ENCODE measurements at regions not wholly inside any gene's neighbourhood (a gene's known extent, or its start where the extent isn't known, plus 50 kb on each side); places are given as distances from the start of the nearest gene placed in this dataset.
"Not testable (repeated sequence)": the region's sequence is repeated elsewhere in the genome, so short reads cannot be mapped to it uniquely, and the experiment has no call there.

GRCh38 chr19:14293816-14294170, 87.5 kb upstream of the ADGRE5 start:
- DNase-seq (ENCODE audit: extremely low read depth in 1 of 4, low spot score in 3 of 4); BruUV-seq (replicated peaks); ATAC-seq; intact Hi-C loops (cut with micrococcal nuclease); H3K27me3 ChIP-seq (ENCODE audit: control insufficient read depth in 2 of 2, insufficient read depth in 2 of 2, low read length in 2 of 2); H3K4me3 ChIP-seq; H3K4me2 ChIP-seq (ENCODE audit: insufficient read depth, low read length); H3K36me3 ChIP-seq (ENCODE audit: control insufficient read depth, insufficient read depth, low read length); FAIRE-seq; H3K9me1 ChIP-seq (ENCODE audit: control insufficient read depth, insufficient read depth, low read length); H4K20me1 ChIP-seq (replicated peaks; ENCODE audit: control insufficient read depth, insufficient read depth, low read length); H3K4me1 ChIP-seq (replicated peaks in 1 of 2; ENCODE audit: control insufficient read depth in 2 of 2, insufficient read depth in 2 of 2, low read length in 2 of 2); H3K79me2 ChIP-seq (ENCODE audit: control insufficient read depth, insufficient read depth, low read length); CTCF ChIA-PET (ENCODE audit: low intra/inter-chr PET ratio); in situ Hi-C loops (cut with MboI); H3K9me3 ChIP-seq (replicated peaks; ENCODE audit: control insufficient read depth, insufficient read depth, low read depth, low read length); H3K27ac ChIP-seq (ENCODE audit: extremely low read depth, low read depth, low read length); H3K9ac ChIP-seq (ENCODE audit: insufficient read depth in 1 of 2, low read depth in 2 of 2, low read length in 2 of 2): not testable (repeated sequence)
- POLR2A ChIA-PET, result interaction anchor here (1.0 kb wide), 1 partner anchor 9 kb away, joined by 3 read pairs; no protein-coding TSS in a partner anchor
- WGBS (ENCODE audit: insufficient coverage, low coverage, missing lambda C conversion rate), result 33% methylated on average over 2 of the region's 7 CpGs
- H2AFZ ChIP-seq (ENCODE audit: low read depth, low read length), result peak overlapping the region; percentile 45; the same call in 1 of the 2 replicates
- TF ChIP-seq ZNF384 (IDR thresholded peaks at IDR 0.05; ENCODE audit: low read depth, low read length) (peak; percentile 44; the same call in 1 of the 2 replicates), RFX1 (IDR thresholded peaks at IDR 0.05) (peak; percentile 36; the same call in 1 of the 2 replicates), PKNOX1 (IDR thresholded peaks at IDR 0.05) (0 out of 2 replicates have a peak, but pooled peaks have one; percentile 18)

- H3K27me3 ChIP-seq (ENCODE audit: control insufficient read depth in 2 of 2, insufficient read depth in 2 of 2, low read length in 2 of 2); H4K20me1 ChIP-seq (replicated peaks; ENCODE audit: control insufficient read depth, insufficient read depth, low read length); H3K9me1 ChIP-seq (ENCODE audit: control insufficient read depth, insufficient read depth, low read length); H3K9me3 ChIP-seq (replicated peaks; ENCODE audit: control insufficient read depth, insufficient read depth, low read depth, low read length); H3K9ac ChIP-seq (ENCODE audit: insufficient read depth in 1 of 2, low read depth in 2 of 2, low read length in 2 of 2); H3K36me3 ChIP-seq (ENCODE audit: control insufficient read depth, insufficient read depth, low read length); ATAC-seq; H3K27ac ChIP-seq (ENCODE audit: extremely low read depth, low read depth, low read length); H3K4me3 ChIP-seq; in situ Hi-C loops (cut with MboI); CTCF ChIA-PET (ENCODE audit: low intra/inter-chr PET ratio); H3K4me2 ChIP-seq (ENCODE audit: insufficient read depth, low read length); H3K79me2 ChIP-seq (ENCODE audit: control insufficient read depth, insufficient read depth, low read length); FAIRE-seq; intact Hi-C loops (cut with micrococcal nuclease); H3K4me1 ChIP-seq (replicated peaks in 1 of 2; ENCODE audit: control insufficient read depth in 2 of 2, insufficient read depth in 2 of 2, low read length in 2 of 2); POLR2A ChIA-PET; BruUV-seq (replicated peaks): not testable (repeated sequence)
- TF ChIP-seq ZNF384 (IDR thresholded peaks at IDR 0.05; ENCODE audit: low read depth, low read length), result peak; percentile 54
- 56% methylated on average over 18 of the region's 26 CpGs for WGBS (ENCODE audit: insufficient coverage, low coverage, missing lambda C conversion rate)
- peak in 3 of 4 experiments; percentile 25 to 50 (median 49) for DNase-seq (ENCODE audit: extremely low read depth in 1 of 4, low spot score in 3 of 4)
- peak overlapping the region; percentile 68; the same call in 1 of the 2 replicates for H2AFZ ChIP-seq (ENCODE audit: low read depth, low read length)
Measured at GRCh38 chr19:14293101-14293815, 87.3 kb upstream of the ADGRL1 start.

- H3K9ac ChIP-seq (ENCODE audit: insufficient read depth in 1 of 2, low read depth in 2 of 2, low read length in 2 of 2); H3K4me3 ChIP-seq; CTCF ChIA-PET (ENCODE audit: low intra/inter-chr PET ratio); H4K20me1 ChIP-seq (replicated peaks; ENCODE audit: control insufficient read depth, insufficient read depth, low read length); FAIRE-seq; H2AFZ ChIP-seq (ENCODE audit: low read depth, low read length); BruUV-seq (replicated peaks); intact Hi-C loops (cut with micrococcal nuclease); POLR2A ChIA-PET; H3K4me1 ChIP-seq (replicated peaks in 1 of 2; ENCODE audit: control insufficient read depth in 2 of 2, insufficient read depth in 2 of 2, low read length in 2 of 2); H3K27ac ChIP-seq (ENCODE audit: extremely low read depth, low read depth, low read length); DNase-seq (ENCODE audit: extremely low read depth in 1 of 4, low spot score in 3 of 4); ATAC-seq; H3K9me1 ChIP-seq (ENCODE audit: control insufficient read depth, insufficient read depth, low read length); in situ Hi-C loops (cut with MboI); H3K4me2 ChIP-seq (ENCODE audit: insufficient read depth, low read length); H3K9me3 ChIP-seq (replicated peaks; ENCODE audit: control insufficient read depth, insufficient read depth, low read depth, low read length); H3K27me3 ChIP-seq (ENCODE audit: control insufficient read depth in 2 of 2, insufficient read depth in 2 of 2, low read length in 2 of 2); H3K36me3 ChIP-seq (ENCODE audit: control insufficient read depth, insufficient read depth, low read length); H3K79me2 ChIP-seq (ENCODE audit: control insufficient read depth, insufficient read depth, low read length): not testable (repeated sequence)
- WGBS (ENCODE audit: insufficient coverage, low coverage, missing lambda C conversion rate), result 44% methylated on average over 13 of the region's 15 CpGs
Measured at GRCh38 chr19:14289810-14290209, 83.8 kb upstream of the ADGRL1 start.

Measured in K562 (cell line).